ENCODE measurements at regions not wholly inside any gene's neighbourhood (a gene's known extent, or its start where the extent isn't known, plus 50 kb on each side); places are given as distances from the start of the nearest gene placed in this dataset.

DNA sequence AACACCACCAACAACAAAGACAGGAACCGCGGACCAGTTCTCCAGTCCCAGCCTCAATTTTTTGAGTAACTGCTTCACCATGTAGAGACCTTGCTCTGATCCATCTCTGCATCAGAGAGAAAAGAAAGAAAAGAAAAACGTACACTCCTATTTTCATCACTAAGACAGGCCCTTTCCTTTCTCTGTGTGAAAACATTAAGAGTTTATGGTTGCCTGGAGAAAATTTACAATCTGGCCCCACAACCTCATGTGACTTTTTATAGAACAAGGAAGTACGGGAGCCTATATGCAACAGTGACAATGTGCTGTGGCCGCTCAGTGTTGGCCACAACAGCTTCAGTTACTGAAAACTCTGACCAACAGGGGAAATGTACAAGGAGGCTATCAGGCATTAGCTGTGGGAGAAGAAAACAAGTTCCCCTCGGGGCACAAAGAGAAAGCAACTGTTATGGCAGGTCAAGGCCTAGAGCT, 272.9 kb upstream of the PTGER4 start:
- TF ChIP-seq, protein P1, sequence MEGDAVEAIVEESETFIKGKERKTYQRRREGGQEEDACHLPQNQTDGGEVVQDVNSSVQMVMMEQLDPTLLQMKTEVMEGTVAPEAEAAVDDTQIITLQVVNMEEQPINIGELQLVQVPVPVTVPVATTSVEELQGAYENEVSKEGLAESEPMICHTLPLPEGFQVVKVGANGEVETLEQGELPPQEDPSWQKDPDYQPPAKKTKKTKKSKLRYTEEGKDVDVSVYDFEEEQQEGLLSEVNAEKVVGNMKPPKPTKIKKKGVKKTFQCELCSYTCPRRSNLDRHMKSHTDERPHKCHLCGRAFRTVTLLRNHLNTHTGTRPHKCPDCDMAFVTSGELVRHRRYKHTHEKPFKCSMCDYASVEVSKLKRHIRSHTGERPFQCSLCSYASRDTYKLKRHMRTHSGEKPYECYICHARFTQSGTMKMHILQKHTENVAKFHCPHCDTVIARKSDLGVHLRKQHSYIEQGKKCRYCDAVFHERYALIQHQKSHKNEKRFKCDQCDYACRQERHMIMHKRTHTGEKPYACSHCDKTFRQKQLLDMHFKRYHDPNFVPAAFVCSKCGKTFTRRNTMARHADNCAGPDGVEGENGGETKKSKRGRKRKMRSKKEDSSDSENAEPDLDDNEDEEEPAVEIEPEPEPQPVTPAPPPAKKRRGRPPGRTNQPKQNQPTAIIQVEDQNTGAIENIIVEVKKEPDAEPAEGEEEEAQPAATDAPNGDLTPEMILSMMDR (IDR thresholded peaks at IDR 0.05), result no peak
- TF ChIP-seq POLR2A (IDR thresholded peaks at IDR 0.05), result no peak

Measured in testis (tissue), 2 donors.